22Rv1 (cell line): ENCODE measurements at regions not wholly inside any gene's neighbourhood (a gene's known extent, or its start where the extent isn't known, plus 50 kb on each side); places are given as distances from the start of the nearest gene placed in this dataset.

Experiments used
- H3K27ac ChIP-seq: fragments of 450-650 bp; 2 replicates; pipeline ENCODE4 v1.5.1; 2017
- CTCF ChIP-seq: fragments of 450-650 bp; IDR thresholded peaks from 2 replicates; pipeline ENCODE4 v1.5.1; 2017; ENCODE audit warnings: mild to moderate bottlenecking
- ZFX ChIP-seq: fragments of 450-650 bp; IDR thresholded peaks from 2 replicates; pipeline ENCODE4 v1.6.1; 2017; ENCODE audit warnings: antibody characterized with exemption, borderline replicate concordance

- no peak overlapping the region for H3K27ac ChIP-seq
- TF ChIP-seq CTCF (no peak), ZFX (no peak)
These were observed 159.3 kb upstream of the MARCKS start for GRCh38 chr6:113697632-113698410.

GRCh38 chr6:113699239-113699638 lies 157.9 kb upstream of the MARCKS start:
- H3K27ac ChIP-seq, result no peak overlapping the region
- TF ChIP-seq CTCF (no peak), ZFX (no peak)

- H3K27ac ChIP-seq, result no peak overlapping the region
- TF ChIP-seq ZFX (no peak), CTCF (no peak)
These were observed 155.4 kb upstream of the MARCKS start for GRCh38 chr6:113701552-113702254.

- no peak for TF ChIP-seq CTCF
- TF ChIP-seq ZFX, result no peak
- no peak overlapping the region for H3K27ac ChIP-seq
These were observed 150.0 kb upstream of the MARCKS start for GRCh38 chr6:113707194-113707593.

GRCh38 chr6:113709936-113710509 lies 147.1 kb upstream of the MARCKS start:
- H3K27ac ChIP-seq, result no peak overlapping the region
- TF ChIP-seq ZFX, result no peak
- TF ChIP-seq CTCF, result no peak

GRCh38 chr6:113713665-113714064 lies 143.5 kb upstream of the MARCKS start:
- no peak overlapping the region for H3K27ac ChIP-seq
- no peak for TF ChIP-seq ZFX
- no peak for TF ChIP-seq CTCF

- TF ChIP-seq CTCF, result no peak
- no peak overlapping the region for H3K27ac ChIP-seq
These were observed 138.6 kb upstream of the MARCKS start for GRCh38 chr6:113718588-113718987.
